ENCODE measurements at regions not wholly inside any gene's neighbourhood (a gene's known extent, or its start where the extent isn't known, plus 50 kb on each side); places are given as distances from the start of the nearest gene placed in this dataset.

DNA sequence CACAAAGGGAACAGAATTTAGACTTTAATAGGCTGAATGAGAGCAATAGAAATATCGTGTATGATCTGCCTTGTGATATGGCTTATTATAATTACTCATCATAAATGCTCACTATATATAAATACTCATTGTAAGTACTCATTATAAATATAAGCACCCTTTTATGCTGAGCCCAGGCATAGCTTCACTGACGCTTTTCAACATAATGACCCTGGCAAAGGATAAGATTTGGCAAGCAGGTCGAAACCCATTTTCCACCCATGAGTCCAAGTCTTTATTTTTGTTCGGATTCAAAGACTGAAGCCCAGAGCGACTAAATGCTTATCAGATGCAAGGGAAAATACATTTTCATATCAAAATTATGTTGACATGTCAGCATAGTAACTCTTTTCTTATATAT lies 500.4 kb downstream of the SLC4A3 start:
- no peak for DNase-seq

DNA sequence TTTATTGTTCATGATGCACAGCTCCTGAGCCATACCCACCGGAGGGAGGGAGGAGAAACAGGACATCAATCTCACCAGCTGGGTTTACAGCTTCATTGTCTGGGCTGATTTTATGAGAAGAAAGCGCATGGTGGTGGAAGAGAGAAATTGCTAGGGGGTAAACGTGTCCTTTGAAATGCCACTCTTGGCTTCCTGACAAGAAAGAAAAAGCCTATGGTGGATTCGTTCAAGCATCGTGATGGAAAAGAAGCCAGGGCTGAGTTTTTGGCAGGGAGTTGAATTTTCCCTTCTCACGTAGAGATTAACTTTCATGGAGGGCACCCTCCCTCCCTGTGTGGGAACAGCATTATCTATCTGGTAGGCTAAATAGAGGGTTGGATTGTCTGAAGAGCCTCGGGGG lies 502.0 kb downstream of the SLC4A3 start:
- DNase-seq: no peak

DNA sequence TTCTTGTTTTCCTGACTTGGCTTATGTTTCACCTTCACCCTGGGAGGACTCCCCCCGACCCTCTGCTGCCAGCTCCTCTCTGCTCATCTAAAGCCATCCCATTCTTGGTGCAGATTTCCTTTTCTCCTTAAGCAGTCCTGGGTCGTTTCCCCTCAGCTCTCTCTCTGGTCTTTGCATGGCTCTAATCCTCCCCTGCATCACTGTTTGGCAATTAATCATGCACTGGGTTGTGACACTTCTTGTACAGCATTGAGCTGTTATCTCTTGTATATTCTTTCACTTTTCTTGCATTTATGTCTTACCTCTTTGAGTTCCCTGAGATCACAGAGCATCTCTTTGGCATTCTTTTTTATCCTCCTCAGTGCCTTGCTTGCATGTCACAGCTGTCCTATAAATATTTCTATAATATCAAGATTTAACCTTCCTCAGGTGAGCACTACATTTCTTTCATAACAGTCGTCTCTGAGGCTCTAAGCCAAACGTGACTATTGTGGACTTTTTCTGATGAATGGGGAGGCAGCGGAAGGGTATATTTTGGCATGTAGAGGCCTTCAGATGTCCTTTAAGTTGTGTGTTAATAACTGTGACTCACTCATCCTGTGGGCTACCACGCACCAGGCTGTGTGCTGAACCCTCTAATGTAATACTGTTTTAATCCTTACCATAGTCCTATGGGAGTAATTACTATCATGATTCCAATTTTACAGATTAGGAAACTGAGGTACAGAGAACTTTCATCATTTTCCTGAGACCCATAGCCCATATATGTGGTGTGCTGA lies 507.5 kb downstream of the SLC4A3 start:
- no peak for DNase-seq

DNA sequence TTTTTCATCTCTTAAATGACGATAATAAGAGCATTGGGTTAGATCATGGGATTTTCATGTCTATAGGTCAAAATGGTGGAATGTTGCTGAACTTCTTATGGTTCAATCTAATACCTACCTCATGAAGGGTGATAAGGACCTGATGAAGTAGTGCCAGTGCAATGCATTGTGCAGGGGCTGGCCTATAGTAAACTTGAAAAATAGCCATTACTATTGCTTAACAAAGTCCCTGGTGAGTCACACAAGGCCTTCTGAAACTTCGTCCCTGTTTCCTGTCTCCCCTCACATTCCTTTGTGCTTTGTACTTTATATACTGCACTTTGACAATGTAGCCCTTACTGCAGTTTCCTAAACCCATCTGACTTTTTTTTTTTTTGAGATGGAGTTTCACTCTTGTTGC lies 515.9 kb downstream of the SLC4A3 start:
- no peak for DNase-seq

DNA sequence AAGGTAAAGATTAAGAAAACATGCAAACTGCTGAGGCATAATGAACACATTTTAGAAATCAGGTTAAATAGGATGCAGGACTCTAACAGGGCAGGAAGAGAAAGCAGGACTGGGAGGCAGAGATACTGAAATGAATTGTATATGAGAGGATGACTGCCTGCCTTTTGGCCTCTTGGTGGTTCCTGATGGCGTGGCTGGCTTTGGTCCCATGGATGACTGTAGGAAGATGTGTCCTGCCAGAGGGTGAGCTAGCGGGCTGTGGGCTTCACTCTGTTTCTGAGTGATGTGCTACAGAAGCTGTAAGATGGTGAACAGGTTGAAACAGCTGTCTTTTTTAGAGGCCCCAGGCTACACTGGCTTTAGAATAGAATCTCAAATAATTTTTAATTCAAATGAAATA lies 517.0 kb downstream of the SLC4A3 start:
- no peak for DNase-seq

DNA sequence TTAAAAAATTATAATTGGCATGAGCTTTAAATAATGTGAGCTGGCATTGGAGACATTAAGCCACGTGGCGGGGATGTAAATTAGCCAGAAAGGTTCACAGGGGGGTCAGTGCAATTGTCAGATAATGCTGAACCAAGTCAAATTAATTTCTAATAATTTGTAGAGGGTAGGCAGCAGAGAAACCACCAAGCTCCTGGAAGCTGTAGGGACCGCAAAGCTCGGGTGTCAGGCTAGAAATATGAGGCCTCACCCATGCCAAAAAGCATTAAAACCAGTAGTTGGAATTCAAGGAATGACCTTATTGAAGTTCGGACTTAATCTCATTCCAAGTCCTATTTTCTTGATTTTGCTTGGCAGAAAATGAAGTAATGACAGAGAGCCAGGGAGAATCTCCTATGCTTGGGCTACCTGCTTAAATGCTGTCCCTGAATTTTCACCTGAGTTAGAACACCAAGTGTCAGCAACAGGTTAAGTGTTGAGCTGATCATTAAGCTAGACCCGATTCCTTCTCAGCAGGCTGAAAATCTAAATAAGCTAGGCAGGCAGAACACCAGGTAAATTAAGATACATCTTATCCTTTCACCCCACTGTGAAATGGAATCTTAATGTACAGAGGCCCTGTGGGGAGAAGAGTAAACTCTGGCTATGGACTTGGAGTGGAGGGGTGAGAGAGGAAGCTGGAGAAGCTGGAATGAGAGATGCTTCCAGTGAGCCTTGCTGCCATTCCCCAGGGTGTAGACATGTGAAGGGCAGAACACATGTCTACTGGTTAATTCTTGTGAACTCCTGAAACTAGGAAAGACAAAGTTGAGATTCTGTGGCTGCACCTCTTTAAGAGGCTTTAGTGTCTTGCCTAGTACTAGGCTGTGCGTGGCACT lies 520.0 kb downstream of the SLC4A3 start:
- DNase-seq: no peak

DNA sequence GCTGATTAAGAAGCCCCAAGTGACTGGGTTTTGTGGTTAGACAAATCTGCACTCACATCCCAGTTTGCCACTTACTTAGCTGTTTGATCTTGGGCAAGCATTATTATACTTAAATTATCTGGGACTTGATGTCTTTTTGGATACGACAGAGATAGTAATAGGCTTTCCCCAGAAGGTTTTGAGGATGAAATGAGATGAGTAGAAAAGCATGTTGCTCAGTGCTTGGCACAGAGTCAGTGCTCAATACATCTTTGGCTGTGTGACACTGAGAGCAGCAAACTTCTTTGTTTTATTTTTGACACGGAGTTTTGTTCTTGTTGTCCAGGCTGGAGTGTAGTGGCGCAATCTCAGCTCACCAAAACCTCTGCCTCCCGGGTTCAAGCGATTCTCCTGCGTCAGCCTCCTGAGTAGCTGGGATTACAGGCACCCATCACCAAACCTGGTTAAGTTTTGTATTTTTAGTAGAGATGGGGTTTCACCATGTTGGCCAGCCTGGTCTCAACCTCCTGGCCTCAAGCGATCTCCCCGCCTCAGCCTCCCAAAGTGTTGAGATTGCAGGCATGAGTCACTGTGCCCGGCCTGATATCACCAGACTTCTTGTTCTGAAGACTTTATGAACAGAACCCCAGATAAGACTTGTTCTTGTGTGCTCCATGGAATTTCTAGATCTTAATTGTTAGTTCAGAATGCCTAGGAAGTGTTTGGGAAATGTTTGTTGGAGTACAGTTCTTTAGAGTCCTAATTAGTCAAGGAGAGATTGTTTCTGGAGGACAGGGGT lies 521.2 kb downstream of the SLC4A3 start:
- DNase-seq: no peak

DNA sequence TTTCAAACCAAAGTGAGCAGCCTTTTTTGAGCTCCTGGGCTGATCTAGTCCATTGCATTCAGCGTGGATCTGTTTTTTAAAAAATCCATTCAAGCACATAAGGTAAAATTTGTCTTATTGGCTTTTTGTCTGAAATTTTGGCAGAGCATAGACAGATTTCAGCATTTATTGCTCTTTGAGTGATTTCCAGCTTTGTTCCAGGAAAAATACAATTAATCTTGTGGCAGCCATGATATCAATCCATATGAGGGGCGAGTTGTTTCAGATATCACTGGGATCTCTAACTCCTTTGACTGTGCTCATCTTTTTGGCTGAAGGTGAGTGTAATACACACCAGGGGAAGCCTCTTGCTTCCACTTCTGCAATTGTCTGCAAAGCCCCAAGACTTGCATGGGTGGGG lies 523.9 kb downstream of the SLC4A3 start:
- DNase-seq: no peak

DNA sequence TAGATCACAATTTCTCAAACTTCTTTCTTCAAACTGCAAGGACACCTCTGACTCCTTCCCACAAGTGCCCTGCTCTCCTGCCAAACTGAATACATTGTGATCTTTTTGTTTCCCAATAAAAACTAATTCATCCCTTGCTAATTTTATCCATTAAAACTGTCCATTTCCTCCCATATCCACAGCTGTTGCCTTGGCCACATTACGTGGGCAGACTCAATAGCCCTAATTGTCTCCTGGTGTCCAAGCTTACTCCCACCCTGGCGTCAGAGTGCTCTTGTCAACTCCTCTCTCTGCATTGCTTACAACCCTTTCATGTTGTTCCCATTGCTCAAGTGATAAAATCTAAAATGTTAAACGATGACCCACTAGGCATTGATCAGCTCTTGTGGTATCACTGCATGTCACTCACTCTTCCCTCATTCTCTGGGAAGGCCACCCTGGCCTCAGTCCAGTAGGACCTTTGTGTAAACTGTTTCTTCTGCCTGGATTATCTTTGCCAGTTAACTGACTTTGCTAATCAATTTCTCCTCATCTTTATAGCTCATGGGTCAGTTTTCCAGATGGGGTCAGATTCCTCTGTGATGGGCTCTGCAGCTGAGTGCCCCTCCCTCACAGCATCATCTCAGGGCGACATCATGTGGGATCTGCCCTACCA lies 525.0 kb downstream of the SLC4A3 start:
- no peak for DNase-seq

DNA sequence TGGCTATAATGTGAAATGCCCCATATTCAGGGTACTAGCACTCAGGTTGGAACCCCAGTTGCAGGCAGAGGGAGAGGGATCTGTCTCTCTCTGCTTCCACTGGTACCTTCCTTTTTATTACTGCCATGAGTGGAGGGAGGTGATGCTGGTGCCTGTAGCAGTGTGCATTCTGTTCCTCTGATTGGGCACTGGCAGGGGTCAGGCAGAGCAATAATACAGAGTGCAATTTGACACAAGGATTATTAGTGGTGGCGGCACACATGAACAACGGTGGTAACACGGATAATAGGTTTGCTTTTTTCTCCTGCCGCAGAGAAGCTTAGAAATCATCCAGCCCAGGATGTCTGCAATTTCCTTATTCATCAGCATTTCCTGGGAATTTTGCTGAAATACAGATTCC lies 525.7 kb downstream of the SLC4A3 start:
- no peak for DNase-seq

DNA sequence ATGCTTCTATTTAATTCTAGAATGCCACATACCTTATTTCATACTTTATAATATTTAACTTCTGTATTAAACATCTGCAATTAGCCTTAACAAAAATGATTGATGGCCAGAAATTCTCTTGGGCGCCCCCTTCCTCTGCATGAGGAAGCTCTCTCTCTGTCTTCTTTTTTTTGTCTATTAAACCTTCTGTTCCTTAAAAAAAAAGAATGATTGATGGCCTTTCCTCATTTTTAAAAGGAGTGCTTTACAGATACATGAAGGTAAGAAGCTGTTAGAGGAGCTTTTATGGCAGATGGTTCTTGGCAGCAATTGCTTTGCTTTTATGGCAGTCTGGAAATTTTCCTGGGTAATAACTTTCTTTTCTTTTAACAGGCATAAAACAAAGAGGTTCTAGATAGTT lies 526.9 kb downstream of the SLC4A3 start:
- DNase-seq: no peak

DNA sequence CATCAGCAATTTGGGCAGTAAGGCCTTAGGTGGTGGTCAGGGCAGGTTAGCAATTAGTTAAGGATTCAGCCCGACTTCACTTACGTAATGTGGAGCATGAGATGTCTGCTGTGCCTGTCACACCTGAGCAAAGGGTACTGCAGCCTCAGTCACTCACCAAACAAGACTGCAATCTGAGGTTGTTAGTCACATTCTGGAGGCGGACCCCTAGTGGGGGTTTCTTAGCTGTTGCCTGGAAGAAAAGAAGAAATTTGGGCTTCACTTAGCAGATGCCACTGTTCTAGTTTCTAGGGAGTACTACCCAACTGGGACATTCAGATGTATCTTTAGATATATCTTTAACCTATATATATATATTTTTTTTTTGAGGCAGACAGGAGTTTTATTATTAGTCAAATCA lies 529.9 kb downstream of the SLC4A3 start:
- DNase-seq: no peak

DNA sequence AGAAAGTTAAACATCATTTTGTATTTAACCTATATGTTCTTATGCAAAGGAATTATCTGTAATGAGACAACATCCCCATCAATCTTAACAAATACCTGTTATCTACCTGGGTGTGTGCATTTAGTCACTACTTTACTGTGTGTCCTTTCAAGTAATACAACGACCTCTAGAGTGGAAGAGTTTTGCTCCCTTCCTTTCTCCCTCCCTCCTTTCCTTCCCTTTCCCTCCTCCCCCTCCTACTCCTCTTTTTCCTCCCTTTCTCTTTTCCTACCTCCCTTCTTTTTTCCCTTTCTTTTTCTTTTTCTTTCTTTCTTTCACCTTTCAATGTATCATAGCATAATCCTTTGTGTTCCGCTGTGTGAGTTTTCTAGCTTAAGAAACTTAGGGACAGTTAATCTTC lies 532.3 kb downstream of the SLC4A3 start:
- DNase-seq: no peak

DNA sequence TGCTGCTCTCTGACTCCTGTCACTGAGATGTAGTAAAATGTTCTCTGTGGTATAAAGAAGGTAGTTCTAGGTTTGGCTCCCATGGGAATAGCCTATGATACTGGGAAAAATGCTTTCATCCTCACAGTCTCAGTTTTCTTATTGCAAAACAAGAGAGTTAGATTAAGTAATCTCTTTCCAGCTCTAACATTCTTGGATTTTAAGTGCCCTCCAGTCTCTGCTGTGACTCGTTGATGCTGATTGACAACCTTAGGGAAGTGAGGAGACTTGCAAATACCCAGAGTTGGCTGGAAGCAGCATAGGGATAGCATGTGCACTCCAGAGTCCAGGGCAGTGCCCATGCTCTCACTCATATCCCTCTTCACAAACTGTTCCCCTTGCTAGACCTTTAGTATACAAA lies 534.9 kb downstream of the SLC4A3 start:
- no peak for DNase-seq

DNA sequence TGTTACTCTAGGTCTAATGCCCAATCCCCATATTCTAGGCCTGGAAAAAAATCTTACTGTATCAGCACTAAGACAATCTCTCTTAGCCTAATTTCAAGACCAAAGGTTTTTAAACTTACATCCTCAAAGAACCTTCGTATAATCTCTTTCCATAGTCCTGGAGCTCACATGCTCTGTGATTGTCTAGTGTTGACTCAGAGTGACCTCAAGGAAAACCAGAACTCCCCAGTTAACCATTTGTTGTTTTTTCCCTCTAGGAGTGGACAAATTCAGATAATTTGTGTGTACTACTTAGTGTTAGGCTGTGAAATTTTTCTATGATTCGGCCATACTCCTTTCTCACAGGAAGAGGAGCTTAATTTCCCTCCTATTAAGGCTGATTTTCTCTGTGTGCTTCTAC lies 536.1 kb downstream of the SLC4A3 start:
- DNase-seq: no peak

DNA sequence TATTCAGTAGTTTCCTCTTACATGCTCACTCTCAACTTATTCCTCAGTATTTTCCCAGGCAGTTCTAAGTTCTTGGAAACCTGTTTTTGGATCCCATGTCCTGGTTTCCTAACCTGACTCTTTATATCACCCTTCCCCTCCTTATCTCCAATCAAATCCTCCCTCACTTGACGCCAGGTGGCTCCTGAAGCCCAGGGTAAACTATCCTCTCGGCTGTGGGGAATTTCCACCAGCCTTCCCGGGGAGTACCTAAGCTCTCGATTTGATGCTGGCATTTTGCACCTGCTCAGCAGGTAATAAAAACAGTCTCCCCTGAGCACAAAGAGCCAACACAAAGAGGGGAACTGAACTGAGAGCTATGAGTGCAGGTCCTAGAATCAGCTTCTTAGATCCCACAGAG lies 538.0 kb downstream of the SLC4A3 start:
- DNase-seq: no peak

DNA sequence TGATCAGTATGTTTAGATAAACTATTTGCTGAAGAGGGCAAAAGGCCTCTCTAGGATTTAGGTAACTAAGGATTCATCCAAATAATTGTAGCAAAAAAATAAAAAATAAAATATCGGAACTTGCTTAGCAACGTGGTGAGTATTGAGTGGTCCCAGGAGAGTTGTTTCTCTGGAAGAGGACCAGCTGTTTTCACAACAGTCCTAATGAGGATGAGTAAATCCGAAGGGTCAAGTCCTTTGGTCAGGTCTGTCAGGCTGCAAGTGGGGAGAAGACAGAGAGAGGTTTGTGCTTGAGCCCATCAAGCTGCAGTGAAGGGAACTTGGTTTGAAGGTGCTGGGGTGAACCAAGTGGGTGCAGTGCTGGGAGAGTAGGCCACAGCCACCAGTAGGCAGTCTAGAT lies 539.2 kb downstream of the SLC4A3 start:
- no peak for DNase-seq

DNA sequence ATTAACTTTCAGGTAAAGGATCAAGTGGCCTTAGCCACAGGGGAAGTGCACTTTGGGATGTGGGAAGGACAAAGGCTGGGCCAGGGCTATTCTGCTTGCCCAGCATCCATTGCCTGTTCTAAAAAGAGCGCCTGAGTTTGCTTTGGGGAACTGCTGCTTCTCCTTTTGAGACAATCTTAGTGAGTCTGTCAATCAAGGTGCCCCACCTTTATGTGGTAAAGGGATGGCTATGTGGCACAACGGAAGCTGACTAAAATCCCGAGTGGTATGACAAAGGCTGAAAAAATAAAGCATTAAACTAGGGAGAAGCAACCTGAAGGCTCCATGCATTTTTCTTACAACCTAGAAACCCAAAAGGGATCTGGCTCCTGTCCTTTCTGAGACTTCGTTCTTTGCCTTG lies 540.5 kb downstream of the SLC4A3 start:
- DNase-seq: no peak

DNA sequence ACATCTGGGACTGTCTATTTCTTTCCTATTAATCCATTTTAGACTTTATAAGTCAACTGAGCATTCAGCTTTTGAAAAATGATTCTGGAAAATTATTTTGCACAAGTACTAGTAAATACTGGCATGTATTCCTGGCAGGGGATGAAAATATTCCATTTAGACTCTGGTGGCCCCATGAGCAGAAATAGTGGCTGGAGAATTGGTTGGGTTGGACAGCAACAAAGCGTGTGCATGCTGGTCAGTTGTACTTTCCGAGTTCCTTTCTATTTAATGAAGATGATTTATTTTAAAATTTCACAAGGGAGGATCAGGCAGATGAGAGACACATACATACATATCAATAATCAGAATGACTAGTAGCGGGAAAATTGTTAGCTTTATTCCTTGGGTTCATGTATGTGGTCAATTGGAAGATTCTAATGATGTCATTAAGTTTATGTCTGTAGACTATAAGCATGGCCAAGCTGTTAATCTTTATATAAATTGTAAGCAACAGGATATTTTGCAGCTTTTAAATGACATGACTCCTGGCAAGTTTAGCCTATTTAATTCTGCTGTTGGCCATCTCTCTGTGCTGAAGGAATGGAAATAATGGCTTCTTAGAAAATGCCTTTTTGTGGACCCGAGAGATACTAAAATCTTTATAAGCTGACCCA lies 541.6 kb downstream of the SLC4A3 start:
- no peak for DNase-seq

DNA sequence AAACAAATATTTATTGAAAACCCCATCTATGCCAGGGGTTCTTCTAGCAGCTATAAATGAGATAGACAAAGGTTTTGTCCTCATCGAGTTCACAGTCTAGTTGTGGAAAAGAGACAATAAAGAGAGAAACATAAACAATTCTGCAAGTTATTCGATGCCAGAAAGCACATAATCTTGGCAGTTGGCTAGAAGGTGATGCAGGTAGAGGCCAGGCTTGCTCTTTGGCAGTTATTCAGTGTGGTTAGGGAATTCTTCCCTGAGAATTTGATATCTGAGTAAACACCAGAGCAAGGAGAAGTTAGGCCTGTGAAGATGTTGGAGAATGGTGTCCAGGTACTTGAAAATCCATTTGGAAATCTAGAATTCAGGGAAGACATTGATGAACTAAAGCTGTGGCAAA lies 547.4 kb downstream of the SLC4A3 start:
- DNase-seq: no peak

DNA sequence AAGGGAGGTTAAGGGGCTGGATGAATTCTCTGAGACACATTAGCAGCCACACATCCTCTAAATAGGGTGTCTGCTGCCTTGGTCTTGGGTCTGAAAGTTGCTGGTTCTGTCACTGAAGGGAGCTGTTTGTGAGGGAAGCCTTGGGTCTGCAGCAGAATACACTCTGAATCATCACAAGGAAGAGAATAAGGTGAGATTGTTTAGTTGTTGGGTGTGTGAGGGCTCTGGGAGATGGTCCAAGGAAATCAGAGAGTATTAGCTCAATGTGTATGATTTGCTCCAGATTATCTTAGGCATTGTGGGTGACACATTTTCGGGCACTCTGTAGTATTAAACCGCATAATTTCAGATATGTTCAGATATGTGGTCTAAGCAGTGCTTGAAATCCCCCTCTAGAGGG lies 548.5 kb downstream of the SLC4A3 start:
- no peak for DNase-seq

DNA sequence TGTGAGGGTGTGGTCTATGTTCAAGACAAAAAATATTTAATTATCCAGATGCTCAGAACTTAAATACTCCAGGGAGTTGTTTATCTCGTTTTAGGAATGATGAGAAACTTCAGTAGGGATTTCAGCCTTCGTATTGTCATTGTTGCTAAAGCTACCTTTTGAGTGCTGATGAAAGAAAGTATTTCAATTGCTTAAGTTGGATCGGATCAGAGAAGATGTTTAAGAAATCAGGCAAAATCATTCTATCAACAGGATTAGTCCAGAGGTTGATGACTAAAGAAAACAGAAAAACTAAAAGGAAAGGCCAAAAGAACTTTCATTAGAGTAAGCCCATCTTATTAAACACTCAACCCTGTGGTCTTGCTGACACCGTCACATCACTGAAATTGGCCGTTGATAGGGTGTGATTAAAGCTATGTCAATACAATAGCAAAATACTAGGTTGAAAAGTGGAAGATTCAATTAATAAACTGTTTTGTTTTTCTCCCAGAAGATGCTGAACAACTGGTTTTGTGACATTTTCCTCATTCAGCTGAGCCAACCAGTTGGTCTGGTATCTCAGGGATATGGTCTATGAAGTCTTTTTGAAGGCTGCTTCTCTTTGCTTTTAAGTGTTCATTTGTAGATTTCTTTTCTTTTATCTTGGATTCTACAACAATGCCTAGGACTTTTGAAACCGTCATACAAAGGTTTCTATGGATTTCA lies 551.7 kb downstream of the SLC4A3 start:
- DNase-seq: no peak
